GM18520 (cell line): ENCODE measurements at regions not wholly inside any gene's neighbourhood (a gene's known extent, or its start where the extent isn't known, plus 50 kb on each side); places are given as distances from the start of the nearest gene placed in this dataset.
"Not testable (repeated sequence)": the region's sequence is repeated elsewhere in the genome, so short reads cannot be mapped to it uniquely, and the experiment has no call there.

Experiments used
- ATAC-seq: cut with Tn5 transposase; IDR thresholded peaks from one replicate; pipeline ENCODE4 v1.9.1; 2021; ENCODE audit not compliant: unreplicated experiment

GRCh38 chr5:100398815-100399214 is 136.4 kb upstream of the FAM174A start:
- not testable (repeated sequence) for ATAC-seq

- not testable (repeated sequence) for ATAC-seq
These were observed 155.8 kb upstream of the FAM174A start for GRCh38 chr5:100379254-100379858.

- not testable (repeated sequence) for ATAC-seq
These were observed 170.3 kb upstream of the FAM174A start for GRCh38 chr5:100364757-100365478.

- ATAC-seq: not testable (repeated sequence)
These were observed 170.8 kb upstream of the FAM174A start for GRCh38 chr5:100364343-100364742.

GRCh38 chr5:100359998-100360397 is 175.2 kb upstream of the FAM174A start:
- not testable (repeated sequence) for ATAC-seq

- ATAC-seq: not testable (repeated sequence)
These were observed 188.9 kb upstream of the FAM174A start for GRCh38 chr5:100346269-100346668.

- ATAC-seq: not testable (repeated sequence)
These were observed 193.7 kb upstream of the FAM174A start for GRCh38 chr5:100341485-100341884.

GRCh38 chr5:100322483-100322882 is 212.7 kb upstream of the FAM174A start:
- ATAC-seq: no peak

GRCh38 chr5:100319885-100320284 is 215.3 kb upstream of the FAM174A start:
- ATAC-seq: no peak

GRCh38 chr5:100313657-100314056 is 221.5 kb upstream of the FAM174A start:
- no peak for ATAC-seq

- no peak for ATAC-seq
These were observed 223.4 kb upstream of the FAM174A start for GRCh38 chr5:100311806-100312205.

GRCh38 chr5:100306000-100306399 is 229.2 kb upstream of the FAM174A start:
- no peak for ATAC-seq

GRCh38 chr5:100303216-100303615 is 232.0 kb upstream of the FAM174A start:
- ATAC-seq: no peak

GRCh38 chr5:100299261-100299660 is 235.9 kb upstream of the FAM174A start:
- ATAC-seq: no peak

- ATAC-seq: no peak
These were observed 259.1 kb upstream of the FAM174A start for GRCh38 chr5:100276071-100276470.

GRCh38 chr5:100275631-100276030 is 259.5 kb upstream of the FAM174A start:
- ATAC-seq: no peak

- no peak for ATAC-seq
These were observed 261.2 kb upstream of the FAM174A start for GRCh38 chr5:100273846-100274580.

GRCh38 chr5:100270023-100270771 is 265.0 kb upstream of the FAM174A start:
- no peak for ATAC-seq

GRCh38 chr5:100260968-100261367 is 274.2 kb upstream of the FAM174A start:
- ATAC-seq: no peak

- ATAC-seq: no peak
These were observed 282.2 kb upstream of the FAM174A start for GRCh38 chr5:100252944-100253343.

GRCh38 chr5:100252037-100252436 is 283.1 kb upstream of the FAM174A start:
- no peak for ATAC-seq
